Ishikawa (cell line): ENCODE measurements at regions not wholly inside any gene's neighbourhood (a gene's known extent, or its start where the extent isn't known, plus 50 kb on each side); places are given as distances from the start of the nearest gene placed in this dataset.

ENCODE experiments used
- CREB1 ChIP-seq: IDR thresholded peaks from 2 replicates; pipeline ENCODE4 v1.6.1; 2012; ENCODE audit warnings: low read depth
- EP300 ChIP-seq: IDR thresholded peaks from 2 replicates; pipeline ENCODE4 v1.6.1; 2012; ENCODE audit warnings: borderline replicate concordance
- TF ChIP-seq, protein P1 (sequence below): IDR thresholded peaks from 2 replicates; pipeline ENCODE4 v1.6.1; 2012
- TF ChIP-seq, protein P2 (sequence below): IDR thresholded peaks from 2 replicates; pipeline ENCODE4 v1.6.1; 2012

GRCh38 chr6:122548281-122548680 lies 61.9 kb upstream of the PKIB start:
- TF ChIP-seq EP300 (no peak), CREB1 (no peak)
- TF ChIP-seq, protein P1, sequence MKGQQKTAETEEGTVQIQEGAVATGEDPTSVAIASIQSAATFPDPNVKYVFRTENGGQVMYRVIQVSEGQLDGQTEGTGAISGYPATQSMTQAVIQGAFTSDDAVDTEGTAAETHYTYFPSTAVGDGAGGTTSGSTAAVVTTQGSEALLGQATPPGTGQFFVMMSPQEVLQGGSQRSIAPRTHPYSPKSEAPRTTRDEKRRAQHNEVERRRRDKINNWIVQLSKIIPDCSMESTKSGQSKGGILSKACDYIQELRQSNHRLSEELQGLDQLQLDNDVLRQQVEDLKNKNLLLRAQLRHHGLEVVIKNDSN = no peak
- TF ChIP-seq, protein P2, sequence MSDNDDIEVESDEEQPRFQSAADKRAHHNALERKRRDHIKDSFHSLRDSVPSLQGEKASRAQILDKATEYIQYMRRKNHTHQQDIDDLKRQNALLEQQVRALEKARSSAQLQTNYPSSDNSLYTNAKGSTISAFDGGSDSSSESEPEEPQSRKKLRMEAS = no peak
